Upper lobe of left lung (tissue), 4 donors: ENCODE measurements at regions not wholly inside any gene's neighbourhood (a gene's known extent, or its start where the extent isn't known, plus 50 kb on each side); places are given as distances from the start of the nearest gene placed in this dataset.

ENCODE experiments used
- CTCF ChIP-seq, 6 experiments: fragments of 450-650 bp in 4 of 6; fragments of 200-600 bp in 2 of 6; sonication (generic) in 2 of 6; IDR thresholded peaks; one replicate each; pipeline ENCODE4 v1.5.1; 2016 to 2019; ENCODE audit warnings: antibody characterized with exemption in 6 of 6
- EP300 ChIP-seq, 4 donors: sonication (generic); formaldehyde crosslinking; IDR thresholded peaks; one replicate each; pipeline ENCODE4 v1.5.1; 2017; ENCODE audit warnings: antibody characterized with exemption in 4 of 4, control low read depth in 2 of 4
- POLR2A ChIP-seq, 4 donors: fragments of 450-650 bp; IDR thresholded peaks; one replicate each; pipeline ENCODE4 v1.5.1; 2016 to 2017; ENCODE audit warnings: antibody characterized with exemption in 4 of 4, mild to moderate bottlenecking in 2 of 4
- POLR2AphosphoS5 ChIP-seq, 2 donors: sonication (generic); formaldehyde crosslinking; IDR thresholded peaks; one replicate each; pipeline ENCODE4 v1.5.1; 2017; ENCODE audit warnings: antibody characterized with exemption in 2 of 2

- no peak for TF ChIP-seq CTCF (IDR thresholded peaks at IDR 0.05)
- TF ChIP-seq POLR2AphosphoS5 (IDR thresholded peaks at IDR 0.05): no peak
- no peak for TF ChIP-seq POLR2A (IDR thresholded peaks at IDR 0.05)
- TF ChIP-seq EP300 (IDR thresholded peaks at IDR 0.05): no peak
Observed at GRCh38 chrX:4642114-4642513, 928.7 kb upstream of the PRKX start.
